Esophagus squamous epithelium (tissue), 4 donors: ENCODE measurements at regions not wholly inside any gene's neighbourhood (a gene's known extent, or its start where the extent isn't known, plus 50 kb on each side); places are given as distances from the start of the nearest gene placed in this dataset.

Experiments
- CTCF ChIP-seq, 6 experiments: fragments of 450-650 bp in 4 of 6; fragments of 200-600 bp in 2 of 6; sonication (generic) in 2 of 6; IDR thresholded peaks; one replicate each; pipeline ENCODE4 v1.5.1; 2016 to 2019; ENCODE audit warnings: antibody characterized with exemption in 6 of 6, mild to moderate bottlenecking in 4 of 6, moderate library complexity in 4 of 6
- POLR2A ChIP-seq, 4 donors: fragments of 450-650 bp; IDR thresholded peaks; one replicate each; pipeline ENCODE4 v1.6.1; 2017; ENCODE audit warnings: antibody characterized with exemption in 4 of 4, mild to moderate bottlenecking in 4 of 4, moderate library complexity in 3 of 4

- TF ChIP-seq CTCF (IDR thresholded peaks at IDR 0.05) (no peak), POLR2A (IDR thresholded peaks at IDR 0.05) (no peak)
Observed at GRCh38 chr20:56155625-56156024, 92.9 kb upstream of the MC3R start.
